ENCODE measurements at regions not wholly inside any gene's neighbourhood (a gene's known extent, or its start where the extent isn't known, plus 50 kb on each side); places are given as distances from the start of the nearest gene placed in this dataset.

DNA sequence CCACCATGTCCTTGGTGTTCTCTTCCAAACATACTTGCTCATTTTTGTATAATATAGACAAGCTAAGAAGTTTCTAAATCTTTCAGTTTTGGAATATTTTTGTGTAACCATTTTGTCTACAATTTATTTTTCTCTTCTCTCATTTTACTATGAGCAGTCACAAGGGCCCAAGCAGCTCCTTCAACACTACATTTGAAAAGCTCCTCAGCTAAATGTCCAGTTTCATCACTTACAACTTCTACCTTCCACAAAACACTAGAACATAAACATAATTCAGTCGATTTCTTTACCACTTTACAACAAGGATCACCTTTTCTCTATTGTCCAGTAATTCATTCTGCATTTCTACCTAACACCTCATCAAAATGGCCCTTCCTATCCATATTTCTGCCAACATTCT is 554.4 kb downstream of the RAB28 start:
- CTCF ChIA-PET = no interaction called here
- H3K27ac Mint-ChIP-seq = no peak overlapping the region
- TF ChIP-seq EZH2 (IDR thresholded peaks at IDR 0.05; ENCODE audit: borderline replicate concordance, insufficient read depth, low read depth, low read length, poor library complexity, severe bottlenecking) = no peak
- TF ChIP-seq, protein P1, sequence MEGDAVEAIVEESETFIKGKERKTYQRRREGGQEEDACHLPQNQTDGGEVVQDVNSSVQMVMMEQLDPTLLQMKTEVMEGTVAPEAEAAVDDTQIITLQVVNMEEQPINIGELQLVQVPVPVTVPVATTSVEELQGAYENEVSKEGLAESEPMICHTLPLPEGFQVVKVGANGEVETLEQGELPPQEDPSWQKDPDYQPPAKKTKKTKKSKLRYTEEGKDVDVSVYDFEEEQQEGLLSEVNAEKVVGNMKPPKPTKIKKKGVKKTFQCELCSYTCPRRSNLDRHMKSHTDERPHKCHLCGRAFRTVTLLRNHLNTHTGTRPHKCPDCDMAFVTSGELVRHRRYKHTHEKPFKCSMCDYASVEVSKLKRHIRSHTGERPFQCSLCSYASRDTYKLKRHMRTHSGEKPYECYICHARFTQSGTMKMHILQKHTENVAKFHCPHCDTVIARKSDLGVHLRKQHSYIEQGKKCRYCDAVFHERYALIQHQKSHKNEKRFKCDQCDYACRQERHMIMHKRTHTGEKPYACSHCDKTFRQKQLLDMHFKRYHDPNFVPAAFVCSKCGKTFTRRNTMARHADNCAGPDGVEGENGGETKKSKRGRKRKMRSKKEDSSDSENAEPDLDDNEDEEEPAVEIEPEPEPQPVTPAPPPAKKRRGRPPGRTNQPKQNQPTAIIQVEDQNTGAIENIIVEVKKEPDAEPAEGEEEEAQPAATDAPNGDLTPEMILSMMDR (IDR thresholded peaks at IDR 0.05) = no peak

DNA sequence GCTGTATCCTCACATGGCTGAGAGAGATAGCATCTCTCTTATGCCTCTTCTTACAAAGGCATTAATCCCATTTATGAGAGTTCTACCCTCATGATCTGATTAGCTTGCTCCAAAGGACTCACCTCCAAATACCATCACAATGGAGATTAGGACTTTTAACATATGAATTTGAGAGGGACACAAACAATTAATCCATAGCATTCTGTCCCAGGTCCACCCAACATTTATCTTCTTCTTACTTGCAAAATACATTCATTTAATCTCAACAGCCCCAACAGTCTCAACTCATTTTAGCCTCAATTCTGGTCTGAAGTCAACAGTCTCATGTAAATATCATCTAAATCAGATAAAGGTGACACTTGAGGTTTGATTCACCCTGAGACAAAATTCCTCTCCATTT is 555.4 kb downstream of the RAB28 start:
- Mint-ChIP-seq H3K9me3 (ENCODE audit: insufficient read depth) (no peaks in the 10 kb centered on the region), H3K27ac (no peak overlapping the region), H3K27me3 (no peaks in the 10 kb centered on the region), H3K4me3 (no peak overlapping the region), H3K4me1 (no peaks in the 10 kb centered on the region)
- Histone ChIP-seq H3K79me2 (ENCODE audit: control insufficient read depth, insufficient read depth, low read length) (no peaks in the 10 kb centered on the region), H2AFZ (ENCODE audit: insufficient read depth, low read depth, low read length, poor library complexity, severe bottlenecking) (no peak overlapping the region), H3K4me1 (ENCODE audit: control insufficient read depth in 2 of 2, insufficient read depth in 2 of 2, low read length in 2 of 2) (no peaks in the 10 kb centered on the region), H3K9me3 (ENCODE audit: control extremely low read depth in 1 of 3, control insufficient read depth in 2 of 3, insufficient read depth in 1 of 3, low read length in 2 of 3) (peaks cover 0 to 1% (median 0%) of the 10 kb centered on the region in 3 donors), H3K4me3 (ENCODE audit: control extremely low read depth in 1 of 5, extremely low read depth in 1 of 5, insufficient read depth in 1 of 5, low read depth in 2 of 5, low read length in 4 of 5) (no peak overlapping the region), H3K27me3 (replicated peaks in 1 of 4; ENCODE audit: control extremely low read depth in 1 of 4, control insufficient read depth in 3 of 4, insufficient read depth in 4 of 4, low read length in 3 of 4) (no peaks in the 10 kb centered on the region), H3K4me2 (replicated peaks; ENCODE audit: low read depth, low read length, poor library complexity, severe bottlenecking) (no peak overlapping the region), H3K36me3 (replicated peaks in 1 of 2; ENCODE audit: control extremely low read depth in 1 of 2, control insufficient read depth in 1 of 2, extremely low read depth in 1 of 2, insufficient read depth in 2 of 2, low read length in 1 of 2) (no peaks in the 10 kb centered on the region), H3K9ac (ENCODE audit: low read length) (no peak overlapping the region), H4K20me1 (ENCODE audit: control insufficient read depth, insufficient read depth, low read length, poor library complexity, severe bottlenecking) (no peaks in the 10 kb centered on the region), H3K27ac (ENCODE audit: low read length in 2 of 2) (no peak overlapping the region)
- ATAC-seq (ENCODE audit: low read depth) (no peak), DNase-seq (no peak)
- intact Hi-C loops (cut with micrococcal nuclease) = no loop called here
- TF ChIP-seq, protein P1 (IDR thresholded peaks at IDR 0.05) = no peak
- no peak for TF ChIP-seq EZH2 (IDR thresholded peaks at IDR 0.05; ENCODE audit: borderline replicate concordance, insufficient read depth, low read depth, low read length, poor library complexity, severe bottlenecking)
- POLR2A ChIA-PET = no interaction called here
- CTCF ChIA-PET = no interaction called here

More for the DNA sequence above, 554.4 kb downstream of the RAB28 start:
- no peak overlapping the region for H2AFZ ChIP-seq (ENCODE audit: insufficient read depth, low read depth, low read length, poor library complexity, severe bottlenecking)
- H3K9ac ChIP-seq (ENCODE audit: low read length) = no peak overlapping the region
- H3K27me3 ChIP-seq (replicated peaks in 1 of 4; ENCODE audit: control extremely low read depth in 1 of 4, control insufficient read depth in 3 of 4, insufficient read depth in 4 of 4, low read length in 3 of 4) = no peaks in the 10 kb centered on the region
- peaks cover 0 to 1% (median 0%) of the 10 kb centered on the region in 3 donors for H3K9me3 ChIP-seq (ENCODE audit: control extremely low read depth in 1 of 3, control insufficient read depth in 2 of 3, insufficient read depth in 1 of 3, low read length in 2 of 3)
- Mint-ChIP-seq H3K4me1 (no peaks in the 10 kb centered on the region), H3K9me3 (ENCODE audit: insufficient read depth) (no peaks in the 10 kb centered on the region), H3K27me3 (no peaks in the 10 kb centered on the region), H3K4me3 (no peak overlapping the region)
- no peaks in the 10 kb centered on the region for H3K79me2 ChIP-seq (ENCODE audit: control insufficient read depth, insufficient read depth, low read length)
- no peaks in the 10 kb centered on the region for H3K36me3 ChIP-seq (replicated peaks in 1 of 2; ENCODE audit: control extremely low read depth in 1 of 2, control insufficient read depth in 1 of 2, extremely low read depth in 1 of 2, insufficient read depth in 2 of 2, low read length in 1 of 2)
- DNase-seq (no peak), ATAC-seq (ENCODE audit: low read depth) (no peak)
- H3K27ac ChIP-seq (ENCODE audit: low read length in 2 of 2) = no peak overlapping the region
- no peak overlapping the region for H3K4me2 ChIP-seq (replicated peaks; ENCODE audit: low read depth, low read length, poor library complexity, severe bottlenecking)
- WGBS (ENCODE audit: insufficient coverage) = 100% methylated on average over 1 of the region's 1 CpG
- no peaks in the 10 kb centered on the region for H3K4me1 ChIP-seq (ENCODE audit: control insufficient read depth in 2 of 2, insufficient read depth in 2 of 2, low read length in 2 of 2)
- H3K4me3 ChIP-seq (ENCODE audit: control extremely low read depth in 1 of 5, extremely low read depth in 1 of 5, insufficient read depth in 1 of 5, low read depth in 2 of 5, low read length in 4 of 5) = no peak overlapping the region
- H4K20me1 ChIP-seq (ENCODE audit: control insufficient read depth, insufficient read depth, low read length, poor library complexity, severe bottlenecking) = no peaks in the 10 kb centered on the region
- intact Hi-C loops (cut with micrococcal nuclease) = no loop called here
- POLR2A ChIA-PET = no interaction called here

Data from B cell (primary cell).